CD4-positive, alpha-beta memory T cell (primary cell): ENCODE measurements at regions not wholly inside any gene's neighbourhood (a gene's known extent, or its start where the extent isn't known, plus 50 kb on each side); places are given as distances from the start of the nearest gene placed in this dataset.

Source experiments
- CTCF ChIA-PET: fragments of 350-600 bp; sonication (Branson Sonifier 250); formaldehyde crosslinking; loops from one replicate; lab custom pipeline; 2021; ENCODE audit warnings: inconsistent platforms; ENCODE audit not compliant: partially characterized antibody; lab: Charles Lee
- POLR2A ChIA-PET: fragments of 350-600 bp; sonication (Branson Sonifier 250); formaldehyde crosslinking; loops from one replicate; lab custom pipeline; 2021; ENCODE audit not compliant: partially characterized antibody; lab: Charles Lee
- DNase-seq, 5 donors: peaks; one replicate each; pipeline versions ENCODE4 v3.0.0 to v3.0.0-alpha.2; 2020 to 2022; ENCODE audit warnings: mixed read lengths in 1 of 5
- H3K27ac ChIP-seq: one replicate; pipeline ENCODE4 v1.7.0; 2013; ENCODE audit warnings: low read depth, low read length
- H3K27me3 ChIP-seq: 2 replicates; pipeline ENCODE4 v1.7.0; 2013; ENCODE audit warnings: mild to moderate bottlenecking, low read length, moderate library complexity; ENCODE audit not compliant: insufficient read depth
- H3K36me3 ChIP-seq: 2 replicates; pipeline ENCODE4 v1.7.0; 2013; ENCODE audit warnings: mild to moderate bottlenecking, low read length, moderate library complexity; ENCODE audit not compliant: insufficient read depth
- H3K4me1 ChIP-seq: 2 replicates; pipeline ENCODE4 v1.7.0; 2013; ENCODE audit warnings: mild to moderate bottlenecking, low read length, moderate library complexity; ENCODE audit not compliant: insufficient read depth
- H3K4me3 ChIP-seq, 2 donors: one replicate each; pipeline ENCODE4 v1.7.0; 2013; ENCODE audit warnings: low read length in 2 of 2, mild to moderate bottlenecking in 1 of 2
- H3K9me3 ChIP-seq, 2 donors: one replicate each; pipeline ENCODE4 v1.7.0; 2013; ENCODE audit warnings: low read length in 2 of 2, control low read depth in 1 of 2; ENCODE audit not compliant: control insufficient read depth in 1 of 2
- H3K27ac Mint-ChIP-seq, 7 donors: one replicate each; pipeline ENCODE4 v1.8.0; 2020 to 2021; ENCODE audit warnings: mixed read lengths in 7 of 7, mild to moderate bottlenecking in 6 of 7, inconsistent platforms in 3 of 7, moderate library complexity in 3 of 7
- H3K27me3 Mint-ChIP-seq, 2 donors: one replicate each; pipeline ENCODE4 v1.8.0; 2020 to 2021; ENCODE audit warnings: mixed read lengths in 2 of 2
- H3K36me3 Mint-ChIP-seq, 2 donors: one replicate each; pipeline ENCODE4 v1.8.0; 2020 to 2021; ENCODE audit warnings: mixed read lengths in 2 of 2, inconsistent platforms in 1 of 2, mild to moderate bottlenecking in 1 of 2
- H3K4me1 Mint-ChIP-seq, 4 donors: one replicate each; pipeline ENCODE4 v1.8.0; 2020 to 2021; ENCODE audit warnings: mixed read lengths in 4 of 4, mild to moderate bottlenecking in 1 of 4
- H3K4me3 Mint-ChIP-seq, 8 donors: one replicate each; pipeline ENCODE4 v1.8.0; 2020 to 2021; ENCODE audit warnings: mixed read lengths in 8 of 8, mild to moderate bottlenecking in 7 of 8, moderate library complexity in 6 of 8, inconsistent platforms in 3 of 8
- H3K9me3 Mint-ChIP-seq, 8 donors: one replicate each; pipeline ENCODE4 v1.8.0; 2020 to 2021; ENCODE audit warnings: mixed read lengths in 8 of 8, mild to moderate bottlenecking in 5 of 8, inconsistent platforms in 3 of 8, moderate library complexity in 1 of 8
- intact Hi-C: fragments of 100-400 bp; cut with micrococcal nuclease; formaldehyde crosslinking; loops from one replicate; pipeline ENCODE4 v1.15.1; 2023

DNA sequence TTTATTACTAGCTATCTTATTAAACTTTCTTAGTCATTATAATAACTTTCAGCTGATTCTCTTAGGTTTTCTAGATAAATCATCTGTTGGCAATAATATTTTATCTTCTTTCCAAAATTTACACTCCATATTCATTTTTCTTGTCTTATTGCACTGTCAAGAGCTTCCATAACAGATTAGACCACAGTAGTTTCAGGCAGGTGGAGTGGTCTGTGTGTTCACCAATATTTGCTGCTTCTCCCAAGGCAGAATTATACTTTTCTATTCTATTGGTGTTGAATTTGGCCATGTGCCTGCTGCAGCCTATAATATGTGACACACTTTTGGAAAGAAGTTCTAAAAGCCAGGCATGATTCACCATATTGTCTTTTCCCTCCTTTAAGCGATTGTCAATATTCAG, 422.8 kb downstream of the GATA3 start:
- Histone ChIP-seq H3K4me1 (no peaks in the 10 kb centered on the region), H3K36me3 (no peaks in the 10 kb centered on the region), H3K27me3 (peaks cover 5% of the 10 kb centered on the region), H3K27ac (no peak overlapping the region), H3K9me3 (no peaks in the 10 kb centered on the region), H3K4me3 (no peak overlapping the region)
- intact Hi-C loops, result loop anchor here (10.0 kb wide), 2 partner anchors 232 to 828 kb away; no protein-coding TSS in a partner anchor
- peaks cover 0 to 3% (median 2%) of the 10 kb centered on the region in 4 donors for H3K4me1 Mint-ChIP-seq
- POLR2A ChIA-PET, result interaction anchor here (6.9 kb wide), 1 partner anchor 418 kb away, joined by 45 read pairs; no protein-coding TSS in a partner anchor
- DNase-seq, result no peak
- H3K27me3 Mint-ChIP-seq, result peaks cover 9 to 16% of the 10 kb centered on the region in 2 donors
- CTCF ChIA-PET, result interaction anchor here (1.1 to 2.3 kb wide), 3 partner anchors 145 to 732 kb away, joined by 5 to 10 read pairs (median 8); no protein-coding TSS in a partner anchor
- H3K4me3 Mint-ChIP-seq, result no peak overlapping the region
- H3K27ac Mint-ChIP-seq, result no peak overlapping the region
- peaks cover 0 to 6% of the 10 kb centered on the region in 2 donors for H3K36me3 Mint-ChIP-seq
- H3K9me3 Mint-ChIP-seq, result peaks cover 0 to 14% (median 9%) of the 10 kb centered on the region in 8 donors

DNA sequence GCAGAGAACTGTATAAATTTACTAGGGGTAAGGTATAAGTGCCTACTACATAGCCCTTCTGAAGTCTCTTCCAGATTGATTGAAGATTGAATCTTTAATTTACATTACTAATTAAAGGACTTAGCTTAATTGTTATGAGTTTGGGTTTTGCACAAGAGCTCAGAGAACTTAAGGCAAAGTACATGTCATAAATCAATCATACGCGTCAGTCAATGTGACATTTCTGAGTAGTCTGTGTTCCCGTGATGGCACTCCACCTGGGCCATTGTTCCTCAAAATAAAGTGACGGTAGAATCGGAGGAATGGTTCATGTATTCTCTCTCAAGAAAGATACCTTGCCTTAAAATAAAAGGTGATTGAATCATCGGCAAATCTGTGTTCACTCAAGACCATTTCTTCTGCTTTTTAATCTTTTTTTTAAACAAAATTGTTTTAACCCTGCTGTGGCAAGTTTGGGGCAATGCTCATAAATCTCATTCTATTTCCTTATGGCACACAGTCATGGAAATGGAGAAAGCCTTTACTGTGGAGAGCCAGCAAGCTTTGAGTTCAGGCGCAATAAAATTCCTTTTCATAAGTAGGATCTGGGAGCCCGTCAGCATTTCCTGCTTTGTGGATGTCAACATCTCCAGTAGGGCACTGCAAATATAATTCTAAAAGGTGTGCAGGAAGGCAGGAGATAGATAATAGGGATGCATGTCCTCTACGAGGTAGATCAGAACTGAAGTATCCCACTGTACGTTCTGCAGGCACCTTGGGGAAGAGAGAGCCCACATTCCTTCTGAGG, 427.4 kb downstream of the GATA3 start:
- Mint-ChIP-seq H3K27ac (no peak overlapping the region), H3K4me3 (peak overlapping the region in 1 of 8 donors; percentile 9), H3K36me3 (peaks cover 0 to 6% of the 10 kb centered on the region in 2 donors), H3K27me3 (peaks cover 18 to 26% of the 10 kb centered on the region in 2 donors), H3K4me1 (no peaks in the 10 kb centered on the region), H3K9me3 (peaks cover 0 to 9% (median 7%) of the 10 kb centered on the region in 8 donors)
- Histone ChIP-seq H3K36me3 (no peaks in the 10 kb centered on the region), H3K9me3 (no peaks in the 10 kb centered on the region), H3K4me1 (no peaks in the 10 kb centered on the region), H3K4me3 (no peak overlapping the region), H3K27me3 (peaks cover 10% of the 10 kb centered on the region), H3K27ac (no peak overlapping the region)
- POLR2A ChIA-PET, result no interaction called here
- CTCF ChIA-PET, result interaction anchor here (1.5 kb wide), 1 partner anchor 9 kb away, joined by 9 read pairs; no protein-coding TSS in a partner anchor
- intact Hi-C loops, result no loop called here
- no peak for DNase-seq

DNA sequence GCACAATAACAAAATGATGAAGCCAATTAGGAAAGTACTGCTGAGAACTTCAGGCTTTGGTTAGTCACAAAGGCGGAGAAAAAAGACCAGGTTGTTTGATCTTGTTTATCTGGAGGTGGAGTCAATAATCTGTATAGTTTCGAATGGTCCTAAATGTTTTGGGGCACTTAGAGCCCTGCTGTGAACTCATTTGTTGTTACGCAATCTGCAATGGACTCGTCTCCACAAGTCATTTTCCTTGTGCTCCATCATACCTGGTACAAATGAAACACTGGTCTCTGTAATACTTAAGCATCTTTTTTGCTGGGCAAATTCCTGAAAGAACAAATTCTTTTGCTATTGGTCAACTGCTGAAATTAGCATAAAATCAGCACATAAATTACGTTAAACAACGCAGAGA, 430.5 kb downstream of the GATA3 start:
- Histone ChIP-seq H3K27ac (no peak overlapping the region), H3K27me3 (peaks cover 10% of the 10 kb centered on the region), H3K4me3 (no peak overlapping the region), H3K36me3 (no peaks in the 10 kb centered on the region), H3K9me3 (no peaks in the 10 kb centered on the region), H3K4me1 (no peaks in the 10 kb centered on the region)
- Mint-ChIP-seq H3K27me3 (peaks cover 14 to 25% of the 10 kb centered on the region in 2 donors), H3K4me1 (no peaks in the 10 kb centered on the region), H3K4me3 (no peak overlapping the region), H3K9me3 (peaks cover 0 to 1% (median 0%) of the 10 kb centered on the region in 8 donors), H3K27ac (no peak overlapping the region), H3K36me3 (no peaks in the 10 kb centered on the region)
- intact Hi-C loops, result no loop called here
- CTCF ChIA-PET, result no interaction called here
- DNase-seq, result no peak
- POLR2A ChIA-PET, result no interaction called here

DNA sequence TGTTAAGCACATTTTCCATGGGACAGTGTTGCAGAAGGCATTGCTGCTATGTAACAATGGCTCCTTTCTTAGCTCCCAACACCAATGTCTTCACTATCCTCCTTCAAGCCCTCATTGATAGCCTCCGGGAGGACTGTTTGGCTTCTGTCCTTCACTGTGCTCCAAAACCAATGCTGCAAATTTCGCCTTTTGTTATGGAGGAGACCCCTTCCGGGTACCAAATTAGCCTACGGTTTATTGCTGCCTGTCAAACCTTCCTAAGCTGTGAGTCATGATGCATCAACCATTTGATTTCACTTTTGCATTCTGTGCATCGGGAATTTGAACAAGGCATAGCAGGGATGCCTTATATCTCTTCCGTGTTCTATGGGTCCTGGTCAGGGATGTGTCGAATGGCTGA, 432.9 kb downstream of the GATA3 start:
- no peak for DNase-seq
- no peak overlapping the region for H3K27ac Mint-ChIP-seq
- H3K36me3 ChIP-seq, result no peaks in the 10 kb centered on the region
- H3K4me1 ChIP-seq, result no peaks in the 10 kb centered on the region
- H3K36me3 Mint-ChIP-seq, result no peaks in the 10 kb centered on the region
- H3K9me3 ChIP-seq, result no peaks in the 10 kb centered on the region
- H3K27ac ChIP-seq, result no peak overlapping the region
- H3K4me3 ChIP-seq, result no peak overlapping the region
- POLR2A ChIA-PET, result no interaction called here
- CTCF ChIA-PET, result no interaction called here
- peaks cover 5% of the 10 kb centered on the region for H3K27me3 ChIP-seq
- H3K4me3 Mint-ChIP-seq, result no peak overlapping the region
- no peaks in the 10 kb centered on the region for H3K4me1 Mint-ChIP-seq
- H3K27me3 Mint-ChIP-seq, result peaks cover 13 to 14% of the 10 kb centered on the region in 2 donors
- H3K9me3 Mint-ChIP-seq, result peaks cover 0 to under 1% (median 0%) of the 10 kb centered on the region in 8 donors
- intact Hi-C loops, result no loop called here

DNA sequence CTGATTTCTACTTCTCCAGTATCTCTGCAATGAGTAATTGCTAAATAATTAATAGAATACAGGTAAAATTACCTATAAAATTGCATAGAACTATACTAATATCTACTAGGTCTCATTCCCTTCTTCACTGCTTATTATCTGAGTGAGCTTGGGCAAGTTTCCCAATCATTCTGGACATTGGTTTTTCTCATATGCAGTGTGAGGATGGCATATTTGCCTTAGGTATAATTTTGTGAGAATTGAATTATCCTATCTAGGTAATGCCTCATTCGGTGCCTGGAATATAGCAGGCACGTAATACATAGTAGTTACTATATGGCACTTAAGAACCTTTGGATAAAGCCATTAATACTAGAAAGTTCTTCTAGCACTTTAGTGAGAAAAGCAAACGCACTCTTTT, 434.7 kb downstream of the GATA3 start:
- ChIA-PET CTCF (no interaction called here), POLR2A (no interaction called here)
- Histone ChIP-seq H3K27me3 (no peaks in the 10 kb centered on the region), H3K4me3 (no peak overlapping the region), H3K9me3 (no peaks in the 10 kb centered on the region), H3K36me3 (no peaks in the 10 kb centered on the region), H3K27ac (no peak overlapping the region), H3K4me1 (no peaks in the 10 kb centered on the region)
- no peak for DNase-seq
- Mint-ChIP-seq H3K4me3 (no peak overlapping the region), H3K27me3 (peaks cover 4 to 11% of the 10 kb centered on the region in 2 donors), H3K36me3 (no peaks in the 10 kb centered on the region), H3K27ac (no peak overlapping the region), H3K4me1 (no peaks in the 10 kb centered on the region), H3K9me3 (peaks cover 0 to 1% (median 0%) of the 10 kb centered on the region in 8 donors)
- intact Hi-C loops, result no loop called here

DNA sequence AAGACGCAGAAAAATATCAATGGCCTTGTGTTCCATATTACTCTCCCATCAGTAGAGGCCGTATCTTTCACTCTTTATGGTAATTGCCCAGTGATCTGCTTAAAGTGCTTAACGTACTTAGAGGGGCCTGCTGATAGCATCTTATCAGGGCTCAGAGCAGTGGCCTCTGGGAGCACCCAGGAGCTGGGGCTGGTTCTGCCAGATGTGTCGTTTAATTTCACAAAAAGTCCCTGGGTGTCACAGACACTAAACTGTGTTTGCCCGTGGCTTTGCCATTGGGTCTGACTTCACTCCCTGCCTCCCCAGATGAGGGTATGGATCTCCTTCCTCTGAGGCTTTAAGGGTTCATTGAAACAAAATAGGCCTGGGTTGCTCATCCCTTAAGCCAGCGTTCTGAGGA, 435.3 kb downstream of the GATA3 start:
- no peak overlapping the region for H3K27ac ChIP-seq
- no peaks in the 10 kb centered on the region for H3K9me3 ChIP-seq
- H3K4me3 ChIP-seq, result no peak overlapping the region
- Mint-ChIP-seq H3K27ac (no peak overlapping the region), H3K4me3 (no peak overlapping the region), H3K9me3 (peaks cover 0 to 1% (median 0%) of the 10 kb centered on the region in 8 donors), H3K36me3 (no peaks in the 10 kb centered on the region), H3K27me3 (peaks cover 2 to 10% of the 10 kb centered on the region in 2 donors), H3K4me1 (no peaks in the 10 kb centered on the region)
- no peaks in the 10 kb centered on the region for H3K36me3 ChIP-seq
- CTCF ChIA-PET, result no interaction called here
- H3K4me1 ChIP-seq, result no peaks in the 10 kb centered on the region
- H3K27me3 ChIP-seq, result no peaks in the 10 kb centered on the region
- POLR2A ChIA-PET, result no interaction called here
- no peak for DNase-seq
- intact Hi-C loops, result no loop called here

DNA sequence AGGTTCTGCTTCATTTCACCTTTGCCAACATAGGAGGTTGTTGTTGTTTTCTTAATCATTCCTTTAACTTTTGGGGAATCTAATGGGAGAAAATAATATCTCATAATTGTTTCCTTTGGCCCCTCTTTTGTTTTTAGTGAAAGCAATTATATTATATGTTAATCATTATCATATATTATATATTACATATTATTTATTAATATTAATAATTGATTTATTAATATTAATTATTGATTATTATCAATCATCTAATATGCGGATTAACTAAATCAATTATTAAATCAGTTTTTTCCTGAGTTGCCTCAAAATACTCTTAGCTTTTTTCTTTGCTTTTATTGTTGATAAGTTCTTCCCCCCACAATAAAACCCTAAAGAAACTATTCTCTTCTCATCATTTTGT, 443.8 kb downstream of the GATA3 start:
- ChIA-PET CTCF (interaction anchor here (1.3 kb wide), 1 partner anchor 710 kb away, joined by 3 read pairs; no protein-coding TSS in a partner anchor), POLR2A (no interaction called here)
- Histone ChIP-seq H3K4me3 (no peak overlapping the region), H3K4me1 (no peaks in the 10 kb centered on the region), H3K9me3 (no peaks in the 10 kb centered on the region), H3K27ac (no peak overlapping the region), H3K27me3 (no peaks in the 10 kb centered on the region), H3K36me3 (no peaks in the 10 kb centered on the region)
- peaks cover 0 to 2% (median 0%) of the 10 kb centered on the region in 8 donors for H3K9me3 Mint-ChIP-seq
- H3K36me3 Mint-ChIP-seq, result no peaks in the 10 kb centered on the region
- H3K4me1 Mint-ChIP-seq, result peaks cover 0 to 6% (median 3%) of the 10 kb centered on the region in 4 donors
- H3K27me3 Mint-ChIP-seq, result peaks cover 9 to 13% of the 10 kb centered on the region in 2 donors
- no peak overlapping the region for H3K27ac Mint-ChIP-seq
- no peak for DNase-seq
- no peak overlapping the region for H3K4me3 Mint-ChIP-seq
- intact Hi-C loops, result no loop called here
